ENCODE measurements at regions not wholly inside any gene's neighbourhood (a gene's known extent, or its start where the extent isn't known, plus 50 kb on each side); places are given as distances from the start of the nearest gene placed in this dataset.

DNA sequence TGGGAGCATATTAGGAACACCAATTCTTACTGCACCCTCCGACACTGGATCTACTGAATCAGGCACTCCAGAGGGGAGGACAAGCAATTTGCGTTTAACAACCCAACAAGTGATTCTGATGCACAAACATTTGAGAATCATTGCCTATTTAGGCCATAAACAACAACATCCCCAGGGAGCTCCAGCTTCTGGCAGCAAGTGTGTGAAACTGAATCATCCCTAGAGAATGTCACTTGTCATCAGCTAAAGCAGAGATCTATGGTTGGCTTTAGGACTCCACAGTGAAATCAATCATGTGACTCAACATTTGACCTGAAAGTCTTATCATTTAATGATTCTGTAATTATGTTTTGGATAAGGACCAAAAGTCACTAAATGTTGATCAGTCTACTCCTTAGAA is 505.0 kb upstream of the FLRT2 start:
- WGBS (ENCODE audit: insufficient coverage, low lambda C conversion rate): no CpG with 5 or more reads among the region's 2 CpGs
- Histone ChIP-seq H3K27me3 (ENCODE audit: control insufficient read depth, insufficient read depth, low read length) (no peaks in the 10 kb centered on the region), H3K4me3 (ENCODE audit: low read length) (no peak overlapping the region), H3K4me1 (ENCODE audit: control insufficient read depth, insufficient read depth, low read length) (no peaks in the 10 kb centered on the region), H3K27ac (ENCODE audit: low read length) (no peak overlapping the region), H3K36me3 (ENCODE audit: control insufficient read depth, insufficient read depth, low read length) (no peaks in the 10 kb centered on the region), H3K9me3 (ENCODE audit: control insufficient read depth, low read depth, low read length) (no peaks in the 10 kb centered on the region)
- DNase-seq: no peak

DNA sequence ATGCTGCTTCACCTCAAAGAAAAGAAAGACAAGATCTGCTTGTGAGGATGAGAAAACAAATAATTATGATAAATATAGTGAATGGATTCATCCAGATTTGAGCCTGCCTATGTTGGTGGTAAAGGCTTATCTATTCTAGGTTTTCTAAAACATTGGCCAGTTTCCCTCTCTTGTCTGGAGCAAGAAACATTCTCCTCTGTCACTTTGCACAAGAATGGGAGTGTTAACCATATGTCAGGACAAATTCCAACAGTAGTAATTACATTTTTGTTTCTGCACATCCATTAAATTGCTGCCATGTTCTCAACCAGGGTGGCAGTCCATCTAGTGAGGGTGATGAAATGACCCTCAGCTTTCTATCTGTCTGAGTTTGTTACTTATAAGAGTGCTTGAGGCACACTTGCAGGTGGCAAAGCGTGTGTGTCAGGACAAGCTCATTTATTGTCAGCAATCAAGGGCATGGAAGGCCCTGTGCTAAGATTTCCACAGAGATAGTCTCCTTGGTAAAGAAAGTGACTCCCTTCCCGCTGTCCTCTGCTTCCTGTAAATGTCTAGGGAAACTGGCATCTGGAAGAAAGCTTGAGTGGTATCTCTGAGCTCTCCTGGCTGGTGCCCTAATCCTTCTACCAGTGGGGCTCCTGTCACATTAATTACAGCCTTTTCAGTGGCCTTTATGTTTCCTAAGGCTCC is 502.1 kb upstream of the FLRT2 start:
- H3K4me3 ChIP-seq (ENCODE audit: low read length): no peak overlapping the region
- H3K36me3 ChIP-seq (ENCODE audit: control insufficient read depth, insufficient read depth, low read length): no peaks in the 10 kb centered on the region
- WGBS (ENCODE audit: insufficient coverage, low lambda C conversion rate): no CpG with 5 or more reads among the region's 2 CpGs
- no peaks in the 10 kb centered on the region for H3K27me3 ChIP-seq (ENCODE audit: control insufficient read depth, insufficient read depth, low read length)
- no peak overlapping the region for H3K27ac ChIP-seq (ENCODE audit: low read length)
- H3K9me3 ChIP-seq (ENCODE audit: control insufficient read depth, low read depth, low read length): no peaks in the 10 kb centered on the region
- DNase-seq: no peak
- no peaks in the 10 kb centered on the region for H3K4me1 ChIP-seq (ENCODE audit: control insufficient read depth, insufficient read depth, low read length)

DNA sequence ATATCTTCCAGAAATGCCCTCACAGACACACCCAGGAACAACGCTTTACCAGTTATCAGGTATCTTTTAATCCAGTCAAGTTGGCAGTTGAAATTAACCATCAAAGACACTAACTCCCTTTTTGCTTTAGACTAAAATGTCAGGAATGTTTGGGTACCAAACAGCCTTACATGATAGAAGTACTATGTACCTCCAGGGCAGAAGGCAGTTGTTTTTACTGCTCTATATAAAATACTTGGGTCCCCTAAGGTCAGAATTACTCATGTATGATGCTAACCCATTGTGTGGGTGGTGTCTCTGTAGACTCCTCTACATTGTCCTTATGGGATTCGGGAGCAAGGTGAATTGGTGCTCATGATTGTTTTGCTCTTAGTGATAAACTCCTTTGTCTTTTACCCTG is 492.5 kb upstream of the FLRT2 start:
- no peaks in the 10 kb centered on the region for H3K4me1 ChIP-seq (ENCODE audit: control insufficient read depth, insufficient read depth, low read length)
- DNase-seq: no peak
- no peak overlapping the region for H3K27ac ChIP-seq (ENCODE audit: low read length)
- H3K9me3 ChIP-seq (ENCODE audit: control insufficient read depth, low read depth, low read length): no peaks in the 10 kb centered on the region
- no CpG with 5 or more reads among the region's 2 CpGs for WGBS (ENCODE audit: insufficient coverage, low lambda C conversion rate)
- H3K4me3 ChIP-seq (ENCODE audit: low read length): no peak overlapping the region
- no peaks in the 10 kb centered on the region for H3K27me3 ChIP-seq (ENCODE audit: control insufficient read depth, insufficient read depth, low read length)
- no peaks in the 10 kb centered on the region for H3K36me3 ChIP-seq (ENCODE audit: control insufficient read depth, insufficient read depth, low read length)

DNA sequence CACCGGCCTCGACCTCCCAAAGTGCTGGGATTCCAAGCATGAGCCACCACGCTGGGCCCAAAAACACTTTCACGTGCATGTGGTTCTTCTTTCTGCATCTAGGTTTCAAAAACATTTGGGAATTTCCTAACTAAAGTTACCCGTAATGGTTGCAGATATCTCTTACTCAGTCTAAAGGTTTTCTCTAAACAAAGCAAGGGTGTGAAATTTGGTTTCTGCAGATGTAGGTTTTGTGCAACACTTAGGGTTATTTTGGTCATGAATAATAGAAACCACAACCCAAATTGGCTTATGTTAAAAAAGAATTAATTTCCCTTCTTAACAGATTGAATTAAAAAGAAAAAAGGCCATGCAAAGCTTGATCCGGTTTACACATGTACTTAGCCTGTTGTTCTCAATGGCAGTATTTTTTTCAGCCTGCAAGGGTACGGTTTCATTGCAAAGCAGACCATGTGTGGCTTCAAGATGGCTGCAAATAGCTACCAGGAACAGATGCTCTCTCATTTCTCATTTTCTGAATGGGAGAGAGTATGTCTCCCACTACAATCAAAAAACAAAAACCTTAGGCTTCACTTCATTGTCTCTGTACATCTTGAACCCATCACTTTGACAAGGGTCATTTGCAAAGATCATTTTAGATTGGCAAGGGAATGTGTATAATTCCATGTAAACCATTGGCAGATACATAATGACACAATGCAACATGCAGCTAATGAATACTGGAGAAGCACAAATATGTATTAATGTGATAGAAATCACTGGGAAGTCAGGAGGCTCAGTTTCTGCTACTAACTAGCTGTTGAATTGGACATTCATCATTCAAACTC is 491.2 kb upstream of the FLRT2 start:
- H3K9me3 ChIP-seq (ENCODE audit: control insufficient read depth, low read depth, low read length): no peaks in the 10 kb centered on the region
- H3K27ac ChIP-seq (ENCODE audit: low read length): no peak overlapping the region
- no peak for DNase-seq
- H3K27me3 ChIP-seq (ENCODE audit: control insufficient read depth, insufficient read depth, low read length): no peaks in the 10 kb centered on the region
- 80% methylated on average over 1 of the region's 7 CpGs for WGBS (ENCODE audit: insufficient coverage, low lambda C conversion rate)
- no peaks in the 10 kb centered on the region for H3K36me3 ChIP-seq (ENCODE audit: control insufficient read depth, insufficient read depth, low read length)
- H3K4me3 ChIP-seq (ENCODE audit: low read length): no peak overlapping the region
- H3K4me1 ChIP-seq (ENCODE audit: control insufficient read depth, insufficient read depth, low read length): no peaks in the 10 kb centered on the region

DNA sequence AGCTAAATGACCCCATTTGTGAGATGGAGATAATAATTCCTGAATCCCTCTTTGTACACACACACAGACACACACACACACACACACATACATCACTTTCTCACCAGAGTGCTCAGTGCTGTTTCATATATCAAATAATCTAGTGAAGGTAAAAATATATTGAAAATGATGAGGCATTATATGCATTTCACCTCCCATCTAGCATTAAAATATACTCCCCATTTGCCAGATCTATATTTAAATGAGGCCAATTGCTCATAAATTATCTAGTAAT is 490.7 kb upstream of the FLRT2 start:
- Histone ChIP-seq H3K27me3 (ENCODE audit: control insufficient read depth, insufficient read depth, low read length) (no peaks in the 10 kb centered on the region), H3K9me3 (ENCODE audit: control insufficient read depth, low read depth, low read length) (no peaks in the 10 kb centered on the region), H3K4me1 (ENCODE audit: control insufficient read depth, insufficient read depth, low read length) (no peaks in the 10 kb centered on the region), H3K36me3 (ENCODE audit: control insufficient read depth, insufficient read depth, low read length) (no peaks in the 10 kb centered on the region), H3K4me3 (ENCODE audit: low read length) (no peak overlapping the region), H3K27ac (ENCODE audit: low read length) (no peak overlapping the region)
- no peak for DNase-seq

DNA sequence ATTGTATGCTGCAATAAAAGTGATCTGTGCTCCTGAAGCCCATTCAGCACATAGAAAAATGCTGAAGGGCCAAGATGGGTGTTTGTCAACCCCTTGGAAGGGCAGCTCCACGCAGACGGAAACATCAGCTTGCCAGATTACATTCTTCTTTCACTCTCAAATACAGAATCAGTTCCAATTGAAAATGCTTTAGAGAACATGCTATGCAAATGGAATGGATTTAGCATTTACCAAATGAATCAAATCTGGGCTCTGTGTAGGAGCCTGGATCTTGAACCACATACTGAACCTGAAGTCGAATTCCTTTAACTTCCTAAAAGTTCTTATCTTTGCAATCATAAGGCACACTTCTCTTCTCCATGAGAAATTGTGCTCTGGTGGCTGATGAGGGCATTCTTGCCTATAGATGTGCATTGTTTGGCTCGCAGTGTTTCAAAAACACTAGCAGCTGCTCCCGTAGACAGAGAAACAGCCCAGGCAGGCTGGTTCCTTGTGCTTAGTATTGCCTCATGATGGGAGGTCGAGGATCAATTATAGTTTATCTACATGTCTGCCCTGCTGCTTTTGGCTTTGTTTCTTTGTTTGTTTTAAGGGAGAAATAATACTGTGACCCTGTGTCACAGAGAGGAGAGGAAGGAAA is 489.8 kb upstream of the FLRT2 start:
- no peaks in the 10 kb centered on the region for H3K4me1 ChIP-seq (ENCODE audit: control insufficient read depth, insufficient read depth, low read length)
- no peaks in the 10 kb centered on the region for H3K36me3 ChIP-seq (ENCODE audit: control insufficient read depth, insufficient read depth, low read length)
- no peak overlapping the region for H3K27ac ChIP-seq (ENCODE audit: low read length)
- H3K27me3 ChIP-seq (ENCODE audit: control insufficient read depth, insufficient read depth, low read length): no peaks in the 10 kb centered on the region
- DNase-seq: no peak
- no peaks in the 10 kb centered on the region for H3K9me3 ChIP-seq (ENCODE audit: control insufficient read depth, low read depth, low read length)
- WGBS (ENCODE audit: insufficient coverage, low lambda C conversion rate): 0% methylated on average over 1 of the region's 6 CpGs
- H3K4me3 ChIP-seq (ENCODE audit: low read length): no peak overlapping the region

DNA sequence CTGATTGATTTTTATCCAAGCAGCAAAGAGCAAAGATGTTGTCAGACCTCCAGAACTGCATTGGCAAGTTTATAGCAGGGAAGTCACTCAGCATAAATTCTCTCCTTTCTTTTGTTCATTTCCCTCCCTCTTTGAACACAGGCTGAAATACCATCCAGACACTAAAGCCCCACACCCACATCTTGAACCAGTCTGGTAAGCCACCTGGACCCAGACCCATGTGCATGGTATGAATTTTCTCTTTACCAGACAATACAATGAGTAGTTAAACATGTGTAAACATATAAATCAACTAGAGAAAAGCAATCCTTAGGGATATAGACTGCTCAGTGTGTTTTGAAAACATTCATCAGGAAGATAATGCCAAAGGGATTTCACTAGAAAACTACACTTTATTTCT is 488.3 kb upstream of the FLRT2 start:
- H3K27me3 ChIP-seq (ENCODE audit: control insufficient read depth, insufficient read depth, low read length): no peaks in the 10 kb centered on the region
- no peaks in the 10 kb centered on the region for H3K9me3 ChIP-seq (ENCODE audit: control insufficient read depth, low read depth, low read length)
- no peak for DNase-seq
- H3K27ac ChIP-seq (ENCODE audit: low read length): no peak overlapping the region
- H3K4me3 ChIP-seq (ENCODE audit: low read length): no peak overlapping the region
- no peaks in the 10 kb centered on the region for H3K36me3 ChIP-seq (ENCODE audit: control insufficient read depth, insufficient read depth, low read length)
- no peaks in the 10 kb centered on the region for H3K4me1 ChIP-seq (ENCODE audit: control insufficient read depth, insufficient read depth, low read length)

DNA sequence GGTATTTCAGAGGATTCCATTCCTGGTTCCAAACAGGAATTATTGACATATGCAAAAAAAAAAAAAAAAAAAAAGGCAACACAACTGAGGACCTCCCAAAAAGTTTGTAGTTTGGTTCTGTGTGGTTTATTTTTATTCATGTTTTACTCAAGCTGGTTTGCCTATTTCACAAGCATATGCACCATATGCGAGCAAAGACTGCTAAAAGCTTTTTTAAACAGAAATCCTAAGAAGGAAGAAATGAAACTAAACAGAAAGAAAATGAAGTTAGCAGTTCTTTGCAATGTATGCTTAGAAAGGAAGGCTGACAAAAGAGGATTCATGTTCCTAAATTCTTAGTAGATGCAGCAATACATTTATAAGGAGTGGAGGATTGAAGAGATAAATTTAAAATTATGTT is 487.6 kb upstream of the FLRT2 start:
- DNase-seq: no peak
- no peaks in the 10 kb centered on the region for H3K27me3 ChIP-seq (ENCODE audit: control insufficient read depth, insufficient read depth, low read length)
- no peak overlapping the region for H3K4me3 ChIP-seq (ENCODE audit: low read length)
- no peaks in the 10 kb centered on the region for H3K9me3 ChIP-seq (ENCODE audit: control insufficient read depth, low read depth, low read length)
- WGBS (ENCODE audit: insufficient coverage, low lambda C conversion rate): no CpG with 5 or more reads among the region's 1 CpG
- H3K36me3 ChIP-seq (ENCODE audit: control insufficient read depth, insufficient read depth, low read length): no peaks in the 10 kb centered on the region
- no peaks in the 10 kb centered on the region for H3K4me1 ChIP-seq (ENCODE audit: control insufficient read depth, insufficient read depth, low read length)
- H3K27ac ChIP-seq (ENCODE audit: low read length): no peak overlapping the region

DNA sequence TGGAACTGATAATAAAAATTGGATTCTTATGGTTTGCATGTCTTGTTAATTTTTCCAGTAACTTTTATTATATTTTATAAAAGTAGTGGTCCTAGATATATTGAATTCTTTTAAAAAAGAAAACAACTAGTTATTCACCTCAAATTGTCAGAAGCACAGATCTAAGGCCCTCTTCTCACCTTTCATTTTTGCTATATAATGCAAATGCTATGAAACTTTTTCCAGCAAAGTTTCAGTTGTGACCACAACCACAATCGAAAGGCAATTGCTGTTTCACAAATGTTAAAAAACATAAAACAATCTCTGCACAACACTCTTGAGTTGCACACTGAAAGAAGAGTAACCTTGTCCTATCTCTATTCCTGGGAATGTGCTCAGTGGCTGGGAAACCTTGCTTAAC is 479.8 kb upstream of the FLRT2 start:
- H3K9me3 ChIP-seq (ENCODE audit: control insufficient read depth, low read depth, low read length): peaks cover 4% of the 10 kb centered on the region
- 100% methylated on average over 1 of the region's 1 CpG for WGBS (ENCODE audit: insufficient coverage, low lambda C conversion rate)
- no peak overlapping the region for H3K27ac ChIP-seq (ENCODE audit: low read length)
- no peaks in the 10 kb centered on the region for H3K27me3 ChIP-seq (ENCODE audit: control insufficient read depth, insufficient read depth, low read length)
- H3K36me3 ChIP-seq (ENCODE audit: control insufficient read depth, insufficient read depth, low read length): no peaks in the 10 kb centered on the region
- no peak for DNase-seq
- no peaks in the 10 kb centered on the region for H3K4me1 ChIP-seq (ENCODE audit: control insufficient read depth, insufficient read depth, low read length)
- H3K4me3 ChIP-seq (ENCODE audit: low read length): no peak overlapping the region

DNA sequence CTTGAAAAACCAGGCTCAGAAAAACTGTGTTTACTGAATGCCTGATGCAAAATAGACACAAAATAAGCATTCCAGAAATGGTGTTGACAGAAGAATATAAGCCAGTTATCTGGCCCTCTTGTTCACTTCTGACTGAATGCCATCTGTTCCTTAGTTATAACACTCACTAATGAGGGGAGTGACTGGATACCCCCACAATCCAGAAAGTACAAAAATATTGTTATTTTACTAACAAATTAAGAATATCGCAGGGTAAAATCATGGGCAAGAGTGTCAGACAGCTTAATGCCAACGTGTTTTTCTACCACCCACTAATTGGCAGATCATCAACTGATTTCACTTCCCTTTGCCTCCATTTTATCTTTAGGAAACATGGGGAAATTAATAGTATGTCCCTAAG is 477.3 kb upstream of the FLRT2 start:
- 80% methylated on average over 1 of the region's 2 CpGs for WGBS (ENCODE audit: insufficient coverage, low lambda C conversion rate)
- Histone ChIP-seq H3K27me3 (ENCODE audit: control insufficient read depth, insufficient read depth, low read length) (no peaks in the 10 kb centered on the region), H3K27ac (ENCODE audit: low read length) (no peak overlapping the region), H3K9me3 (ENCODE audit: control insufficient read depth, low read depth, low read length) (peaks cover 4% of the 10 kb centered on the region), H3K4me1 (ENCODE audit: control insufficient read depth, insufficient read depth, low read length) (no peaks in the 10 kb centered on the region), H3K4me3 (ENCODE audit: low read length) (no peak overlapping the region), H3K36me3 (ENCODE audit: control insufficient read depth, insufficient read depth, low read length) (no peaks in the 10 kb centered on the region)
- DNase-seq: no peak

DNA sequence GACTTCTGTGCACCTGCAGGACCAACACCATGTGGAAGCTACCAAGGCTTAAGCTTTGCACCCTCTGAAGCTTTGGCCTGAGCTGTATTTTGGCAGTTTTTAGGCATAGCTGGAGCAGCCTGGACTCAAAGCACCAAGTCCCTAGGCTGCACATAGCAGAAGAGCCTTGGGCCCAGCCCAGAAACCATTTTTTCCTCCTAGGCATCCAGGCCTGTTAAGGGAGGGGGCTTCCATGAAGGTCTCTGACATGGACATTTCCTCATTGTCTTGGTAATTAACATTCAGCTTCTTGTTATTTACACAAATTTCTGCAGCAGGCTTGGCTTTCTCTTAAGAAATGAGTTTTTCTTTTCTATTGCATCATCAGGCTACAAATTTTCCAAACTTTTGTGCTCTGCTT is 475.8 kb upstream of the FLRT2 start:
- Histone ChIP-seq H3K9me3 (ENCODE audit: control insufficient read depth, low read depth, low read length) (peaks cover 4% of the 10 kb centered on the region), H3K27ac (ENCODE audit: low read length) (no peak overlapping the region), H3K4me1 (ENCODE audit: control insufficient read depth, insufficient read depth, low read length) (no peaks in the 10 kb centered on the region), H3K27me3 (ENCODE audit: control insufficient read depth, insufficient read depth, low read length) (no peaks in the 10 kb centered on the region), H3K4me3 (ENCODE audit: low read length) (no peak overlapping the region), H3K36me3 (ENCODE audit: control insufficient read depth, insufficient read depth, low read length) (no peaks in the 10 kb centered on the region)
- DNase-seq: no peak
